Activated B cell treated with CpG ODN at 0.5 μM for 24 hours (primary cell): ENCODE measurements at regions not wholly inside any gene's neighbourhood (a gene's known extent, or its start where the extent isn't known, plus 50 kb on each side); places are given as distances from the start of the nearest gene placed in this dataset.

ENCODE experiments used
- ATAC-seq: fragments of 200-7000 bp; cut with Tn5 transposase; one replicate; pipeline ENCODE4 v1.10.0; 2021; ENCODE audit warnings: low read depth, mild to moderate bottlenecking, moderate library complexity
- CTCF ChIA-PET: fragments of 350-600 bp; sonication (Branson Sonifier 250); formaldehyde crosslinking; loops from one replicate; lab custom pipeline; 2021; ENCODE audit warnings: antibody characterized with exemption; lab: Charles Lee
- POLR2A ChIA-PET: fragments of 350-600 bp; sonication (Branson Sonifier 250); formaldehyde crosslinking; loops from one replicate; lab custom pipeline; 2021; ENCODE audit warnings: antibody characterized with exemption; lab: Charles Lee
- DNase-seq: peaks from one replicate; pipeline ENCODE4 v3.0.0; 2022
- H3K27ac Mint-ChIP-seq: one replicate; pipeline ENCODE4 v1.8.0; 2020; ENCODE audit warnings: mixed read lengths
- H3K27me3 Mint-ChIP-seq: one replicate; pipeline ENCODE4 v1.8.0; 2021; ENCODE audit warnings: mixed read lengths
- H3K36me3 Mint-ChIP-seq: one replicate; pipeline ENCODE4 v1.8.0; 2021; ENCODE audit warnings: low read depth, mixed read lengths
- H3K4me1 Mint-ChIP-seq: one replicate; pipeline ENCODE4 v1.8.0; 2021; ENCODE audit warnings: mixed read lengths
- H3K4me3 Mint-ChIP-seq: one replicate; pipeline ENCODE4 v1.8.0; 2020; ENCODE audit warnings: mild to moderate bottlenecking, mixed read lengths
- H3K9me3 Mint-ChIP-seq: one replicate; pipeline ENCODE4 v1.8.0; 2020; ENCODE audit warnings: mixed read lengths
- CTCF ChIP-seq: fragments of 200-600 bp; IDR thresholded peaks from one replicate; pipeline ENCODE4 v1.8.0; 2022; ENCODE audit warnings: antibody characterized with exemption, mild to moderate bottlenecking
- intact Hi-C: fragments of 100-400 bp; cut with micrococcal nuclease; formaldehyde crosslinking; loops from one replicate; pipeline ENCODE4 v1.15.1; 2024

GRCh38 chr2:53108246-53108645, 659.4 kb upstream of the CHAC2 start:
- intact Hi-C loops = no loop called here
- no peak for ATAC-seq
- CTCF ChIA-PET = no interaction called here
- H3K4me3 Mint-ChIP-seq = no peak overlapping the region
- no peak for TF ChIP-seq CTCF
- peaks cover 9% of the 10 kb centered on the region for H3K9me3 Mint-ChIP-seq
- POLR2A ChIA-PET = no interaction called here
- H3K27ac Mint-ChIP-seq = no peak overlapping the region
- no peaks in the 10 kb centered on the region for H3K4me1 Mint-ChIP-seq
- no peaks in the 10 kb centered on the region for H3K27me3 Mint-ChIP-seq
- H3K36me3 Mint-ChIP-seq = no peaks in the 10 kb centered on the region
- DNase-seq = no peak

- no peaks in the 10 kb centered on the region for H3K4me1 Mint-ChIP-seq
- intact Hi-C loops = no loop called here
- H3K27ac Mint-ChIP-seq = no peak overlapping the region
- peaks cover 5% of the 10 kb centered on the region for H3K9me3 Mint-ChIP-seq
- H3K4me3 Mint-ChIP-seq = no peak overlapping the region
- CTCF ChIA-PET = no interaction called here
- DNase-seq = no peak
- no peaks in the 10 kb centered on the region for H3K36me3 Mint-ChIP-seq
- no peak for TF ChIP-seq CTCF
- H3K27me3 Mint-ChIP-seq = no peaks in the 10 kb centered on the region
- no peak for ATAC-seq
- POLR2A ChIA-PET = no interaction called here
Measured at GRCh38 chr2:53104263-53104662, 663.3 kb upstream of the CHAC2 start.

GRCh38 chr2:53103679-53104078, 663.9 kb upstream of the CHAC2 start:
- no peak overlapping the region for H3K4me3 Mint-ChIP-seq
- ATAC-seq (no peak), DNase-seq (no peak)
- TF ChIP-seq CTCF = no peak
- POLR2A ChIA-PET = no interaction called here
- intact Hi-C loops = no loop called here
- no peaks in the 10 kb centered on the region for H3K36me3 Mint-ChIP-seq
- H3K27me3 Mint-ChIP-seq = no peaks in the 10 kb centered on the region
- no peaks in the 10 kb centered on the region for H3K4me1 Mint-ChIP-seq
- CTCF ChIA-PET = no interaction called here
- H3K27ac Mint-ChIP-seq = no peak overlapping the region
- peaks cover 5% of the 10 kb centered on the region for H3K9me3 Mint-ChIP-seq

GRCh38 chr2:53098696-53099078, 668.9 kb upstream of the CHAC2 start:
- H3K27ac Mint-ChIP-seq = no peak overlapping the region
- H3K4me1 Mint-ChIP-seq = no peaks in the 10 kb centered on the region
- POLR2A ChIA-PET = no interaction called here
- ATAC-seq (no peak), DNase-seq (no peak)
- no peak for TF ChIP-seq CTCF
- no peaks in the 10 kb centered on the region for H3K9me3 Mint-ChIP-seq
- intact Hi-C loops = no loop called here
- CTCF ChIA-PET = no interaction called here
- H3K4me3 Mint-ChIP-seq = no peak overlapping the region
- H3K27me3 Mint-ChIP-seq = no peaks in the 10 kb centered on the region
- H3K36me3 Mint-ChIP-seq = no peaks in the 10 kb centered on the region

- DNase-seq = no peak
- Mint-ChIP-seq H3K27ac (no peak overlapping the region), H3K4me3 (no peak overlapping the region), H3K9me3 (no peaks in the 10 kb centered on the region), H3K4me1 (no peaks in the 10 kb centered on the region), H3K36me3 (no peaks in the 10 kb centered on the region), H3K27me3 (no peaks in the 10 kb centered on the region)
- ChIA-PET CTCF (no interaction called here), POLR2A (no interaction called here)
- no peak for TF ChIP-seq CTCF
- intact Hi-C loops = no loop called here
- no peak for ATAC-seq
Measured at GRCh38 chr2:53096351-53096750, 671.3 kb upstream of the CHAC2 start.
